ENCODE measurements at regions not wholly inside any gene's neighbourhood (a gene's known extent, or its start where the extent isn't known, plus 50 kb on each side); places are given as distances from the start of the nearest gene placed in this dataset.

GRCh38 chr3:177966493-177966892 lies 569.7 kb upstream of the KCNMB2 start:
- TF ChIP-seq CTCF (IDR thresholded peaks at IDR 0.05; ENCODE audit: low read depth, low read length, poor library complexity, severe bottlenecking) = no peak
- TF ChIP-seq EZH2phosphoT487 (IDR thresholded peaks at IDR 0.05; ENCODE audit: borderline replicate concordance, low read length) = no peak
- Histone ChIP-seq H3K9me3 (ENCODE audit: control insufficient read depth, insufficient read depth, low read length) (no peaks in the 10 kb centered on the region), H3K4me3 (ENCODE audit: low read length) (no peak overlapping the region), H3K4me1 (ENCODE audit: control insufficient read depth, low read length) (no peaks in the 10 kb centered on the region), H3K4me2 (ENCODE audit: low read length) (no peak overlapping the region), H3K27me3 (ENCODE audit: control insufficient read depth, low read length) (no peaks in the 10 kb centered on the region), H4K20me1 (ENCODE audit: control insufficient read depth, insufficient read depth, low read depth, low read length) (no peaks in the 10 kb centered on the region), H3K36me3 (ENCODE audit: control insufficient read depth, low read length) (no peaks in the 10 kb centered on the region), H3F3A (ENCODE audit: control insufficient read depth, insufficient read depth) (no peaks in the 10 kb centered on the region), H3K79me2 (ENCODE audit: control insufficient read depth, low read length) (no peaks in the 10 kb centered on the region), H3K27ac (ENCODE audit: low read depth, low read length) (no peak overlapping the region), H3K9me2 (replicated peaks; ENCODE audit: control insufficient read depth, low read length) (no peaks in the 10 kb centered on the region; the same call in 1 of the 2 replicates)

GRCh38 chr3:177968891-177969290 lies 567.3 kb upstream of the KCNMB2 start:
- Histone ChIP-seq H3K36me3 (ENCODE audit: control insufficient read depth, low read length) (no peaks in the 10 kb centered on the region), H3F3A (ENCODE audit: control insufficient read depth, insufficient read depth) (no peaks in the 10 kb centered on the region), H3K4me1 (ENCODE audit: control insufficient read depth, low read length) (no peaks in the 10 kb centered on the region), H3K4me2 (ENCODE audit: low read length) (no peak overlapping the region), H3K79me2 (ENCODE audit: control insufficient read depth, low read length) (no peaks in the 10 kb centered on the region), H3K27me3 (ENCODE audit: control insufficient read depth, low read length) (no peaks in the 10 kb centered on the region), H3K4me3 (ENCODE audit: low read length) (no peak overlapping the region), H4K20me1 (ENCODE audit: control insufficient read depth, insufficient read depth, low read depth, low read length) (no peaks in the 10 kb centered on the region), H3K27ac (ENCODE audit: low read depth, low read length) (no peak overlapping the region), H3K9me2 (replicated peaks; ENCODE audit: control insufficient read depth, low read length) (no peaks in the 10 kb centered on the region; the same call in 1 of the 2 replicates), H3K9me3 (ENCODE audit: control insufficient read depth, insufficient read depth, low read length) (no peaks in the 10 kb centered on the region)
- no peak for TF ChIP-seq CTCF (IDR thresholded peaks at IDR 0.05; ENCODE audit: low read depth, low read length, poor library complexity, severe bottlenecking)
- no peak for TF ChIP-seq EZH2phosphoT487 (IDR thresholded peaks at IDR 0.05; ENCODE audit: borderline replicate concordance, low read length)

- Histone ChIP-seq H3K79me2 (ENCODE audit: control insufficient read depth, low read length) (no peaks in the 10 kb centered on the region), H3K9me2 (replicated peaks; ENCODE audit: control insufficient read depth, low read length) (no peaks in the 10 kb centered on the region), H3K4me2 (ENCODE audit: low read length) (no peak overlapping the region), H3K4me1 (ENCODE audit: control insufficient read depth, low read length) (no peaks in the 10 kb centered on the region), H4K20me1 (ENCODE audit: control insufficient read depth, insufficient read depth, low read depth, low read length) (no peaks in the 10 kb centered on the region), H3F3A (ENCODE audit: control insufficient read depth, insufficient read depth) (no peaks in the 10 kb centered on the region), H3K36me3 (ENCODE audit: control insufficient read depth, low read length) (no peaks in the 10 kb centered on the region), H3K27me3 (ENCODE audit: control insufficient read depth, low read length) (no peaks in the 10 kb centered on the region), H3K27ac (ENCODE audit: low read depth, low read length) (no peak overlapping the region), H3K9me3 (ENCODE audit: control insufficient read depth, insufficient read depth, low read length) (no peaks in the 10 kb centered on the region), H3K4me3 (ENCODE audit: low read length) (no peak overlapping the region)
- TF ChIP-seq CTCF (IDR thresholded peaks at IDR 0.05; ENCODE audit: low read depth, low read length, poor library complexity, severe bottlenecking) (no peak), EZH2phosphoT487 (IDR thresholded peaks at IDR 0.05; ENCODE audit: borderline replicate concordance, low read length) (no peak)
Measured at GRCh38 chr3:177973241-177973840, 562.9 kb upstream of the KCNMB2 start.
